ENCODE measurements at regions not wholly inside any gene's neighbourhood (a gene's known extent, or its start where the extent isn't known, plus 50 kb on each side); places are given as distances from the start of the nearest gene placed in this dataset.

DNA sequence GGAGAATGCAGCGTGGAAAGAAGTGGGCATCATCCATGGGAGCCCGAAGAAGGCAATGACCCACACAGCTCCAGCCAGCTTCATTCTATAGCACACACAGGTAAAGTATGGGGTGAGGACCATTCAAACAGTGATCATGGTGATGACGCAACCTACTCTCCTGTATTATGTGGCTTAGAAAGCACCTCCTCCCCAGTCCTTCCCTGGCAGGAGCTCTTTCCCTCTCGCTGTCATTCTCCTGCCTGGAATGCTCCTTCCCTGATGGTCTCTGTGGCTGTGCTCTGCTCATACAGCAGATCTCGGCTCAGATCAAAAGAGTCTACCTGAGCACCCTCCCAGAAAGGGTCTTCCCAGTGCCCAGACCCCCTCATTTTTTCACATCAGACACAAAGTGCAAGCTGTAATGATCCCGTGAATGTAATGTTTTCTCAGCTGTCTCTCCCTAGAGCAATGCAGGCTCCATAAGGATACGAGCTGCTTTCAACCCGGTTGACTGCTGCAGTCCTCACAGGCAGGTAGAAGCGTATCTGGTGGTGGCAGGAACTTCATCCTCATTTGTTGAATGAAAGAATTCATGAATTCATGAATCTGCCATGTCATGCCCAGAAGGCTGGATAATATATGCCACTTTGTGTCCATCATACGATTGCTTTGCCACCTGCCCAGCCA lies 248.8 kb downstream of the HS3ST3A1 start:
- ATAC-seq, result no peak
- H3K4me3 Mint-ChIP-seq, result no peak overlapping the region
- no peaks in the 10 kb centered on the region for H3K36me3 Mint-ChIP-seq
- no peak overlapping the region for H3K27ac Mint-ChIP-seq
- no peaks in the 10 kb centered on the region for H3K9me3 Mint-ChIP-seq
- H3K4me1 Mint-ChIP-seq, result no peaks in the 10 kb centered on the region
- DNase-seq (ENCODE audit: low spot score in 2 of 2), result no peak

- H3K27ac Mint-ChIP-seq, result no peak overlapping the region
Measured at GRCh38 chr17:13351046-13351445, 250.7 kb downstream of the HS3ST3A1 start.

GRCh38 chr17:13350466-13350865 lies 251.3 kb downstream of the HS3ST3A1 start:
- ATAC-seq, result no peak

More at GRCh38 chr17:13351046-13351445, 250.7 kb downstream of the HS3ST3A1 start:
- Mint-ChIP-seq H3K4me1 (no peaks in the 10 kb centered on the region), H3K9me3 (peaks cover 3% of the 10 kb centered on the region), H3K36me3 (no peaks in the 10 kb centered on the region), H3K4me3 (no peak overlapping the region)
- no peak for ATAC-seq
- DNase-seq (ENCODE audit: low spot score in 2 of 2), result no peak

DNA sequence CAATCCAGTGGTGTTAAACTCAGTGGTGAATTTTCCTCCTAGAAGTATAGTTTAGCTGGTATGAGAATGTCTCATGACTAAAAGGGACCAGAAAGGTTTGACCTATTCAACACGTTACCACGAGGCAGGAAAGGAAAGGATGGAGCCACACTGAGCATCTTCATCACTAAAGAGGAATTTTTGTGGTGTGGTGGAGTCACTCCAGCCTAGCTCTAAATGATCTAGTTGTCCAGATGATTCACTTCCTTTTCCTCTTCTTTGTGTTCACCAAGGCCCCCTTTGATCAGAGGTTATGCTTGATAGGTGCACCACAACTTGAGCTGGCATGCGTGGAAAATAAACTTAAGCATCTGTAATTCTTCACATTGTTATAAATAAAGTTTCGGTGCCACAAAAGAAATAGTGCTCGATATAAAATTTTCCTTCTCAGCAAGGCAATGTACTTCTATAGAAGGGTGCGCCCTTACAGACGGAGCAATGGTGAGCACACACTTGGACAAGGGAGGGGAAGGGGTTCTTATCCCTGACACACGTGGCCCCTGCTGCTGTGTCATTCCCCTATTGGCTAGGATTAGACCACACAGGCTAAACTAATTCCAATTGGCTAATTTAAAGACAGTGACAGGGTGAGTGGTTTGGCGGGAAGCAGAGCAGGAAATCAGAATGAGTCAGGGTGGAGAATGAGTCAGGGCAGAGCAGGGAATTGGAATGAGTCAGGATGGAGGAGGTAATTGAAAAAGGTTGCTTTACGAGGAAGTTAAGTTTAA lies 254.6 kb downstream of the HS3ST3A1 start:
- H3K27ac Mint-ChIP-seq, result no peak overlapping the region
- ATAC-seq, result peak; percentile 70
- H3K9me3 Mint-ChIP-seq, result peaks cover 3% of the 10 kb centered on the region
- H3K4me1 Mint-ChIP-seq, result no peaks in the 10 kb centered on the region
- DNase-seq (ENCODE audit: low spot score in 2 of 2), result no peak
- H3K4me3 Mint-ChIP-seq, result no peak overlapping the region
- no peaks in the 10 kb centered on the region for H3K36me3 Mint-ChIP-seq

More at GRCh38 chr17:13350466-13350865, 251.3 kb downstream of the HS3ST3A1 start:
- no peak overlapping the region for H3K27ac Mint-ChIP-seq
- peaks cover 3% of the 10 kb centered on the region for H3K9me3 Mint-ChIP-seq
- H3K4me1 Mint-ChIP-seq, result no peaks in the 10 kb centered on the region
- DNase-seq (ENCODE audit: low spot score in 2 of 2), result no peak
- H3K36me3 Mint-ChIP-seq, result no peaks in the 10 kb centered on the region
- H3K4me3 Mint-ChIP-seq, result no peak overlapping the region

- Mint-ChIP-seq H3K4me1 (no peaks in the 10 kb centered on the region), H3K9me3 (peaks cover 3% of the 10 kb centered on the region), H3K36me3 (no peaks in the 10 kb centered on the region), H3K4me3 (no peak overlapping the region), H3K27ac (no peak overlapping the region)
- no peak for DNase-seq (ENCODE audit: low spot score in 2 of 2)
- no peak for ATAC-seq
Measured at GRCh38 chr17:13346592-13346991, 255.1 kb downstream of the HS3ST3A1 start.

DNA sequence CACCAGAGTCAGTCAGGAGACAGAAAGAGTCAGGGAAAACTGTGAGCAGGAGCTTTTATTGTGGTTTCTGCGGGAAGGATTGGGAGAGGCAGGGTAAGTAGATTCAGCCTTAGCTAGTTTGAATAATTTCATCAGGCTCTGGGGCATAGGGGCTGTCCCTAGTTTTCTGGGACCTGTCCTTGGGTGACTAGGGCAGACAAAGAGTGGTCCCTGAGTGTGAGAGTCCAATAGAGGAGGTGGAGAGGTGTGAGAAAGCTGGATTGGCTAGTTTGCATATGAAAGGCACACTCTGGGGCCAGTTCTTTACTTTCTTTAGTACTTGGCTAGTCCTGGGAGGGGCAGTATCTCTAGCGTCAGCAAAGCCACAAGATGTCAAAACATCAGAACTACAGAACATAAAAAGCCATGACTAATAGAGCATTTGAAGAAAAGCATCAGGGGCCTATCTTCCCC lies 255.6 kb downstream of the HS3ST3A1 start:
- Mint-ChIP-seq H3K4me3 (no peak overlapping the region), H3K36me3 (no peaks in the 10 kb centered on the region), H3K4me1 (no peaks in the 10 kb centered on the region), H3K27ac (no peak overlapping the region), H3K9me3 (peaks cover 3% of the 10 kb centered on the region)
- DNase-seq (ENCODE audit: low spot score in 2 of 2), result no peak
- no peak for ATAC-seq

- DNase-seq (ENCODE audit: low spot score in 2 of 2), result no peak
- H3K9me3 Mint-ChIP-seq, result no peaks in the 10 kb centered on the region
Measured at GRCh38 chr17:13338421-13338820, 263.3 kb downstream of the HS3ST3A1 start.

DNA sequence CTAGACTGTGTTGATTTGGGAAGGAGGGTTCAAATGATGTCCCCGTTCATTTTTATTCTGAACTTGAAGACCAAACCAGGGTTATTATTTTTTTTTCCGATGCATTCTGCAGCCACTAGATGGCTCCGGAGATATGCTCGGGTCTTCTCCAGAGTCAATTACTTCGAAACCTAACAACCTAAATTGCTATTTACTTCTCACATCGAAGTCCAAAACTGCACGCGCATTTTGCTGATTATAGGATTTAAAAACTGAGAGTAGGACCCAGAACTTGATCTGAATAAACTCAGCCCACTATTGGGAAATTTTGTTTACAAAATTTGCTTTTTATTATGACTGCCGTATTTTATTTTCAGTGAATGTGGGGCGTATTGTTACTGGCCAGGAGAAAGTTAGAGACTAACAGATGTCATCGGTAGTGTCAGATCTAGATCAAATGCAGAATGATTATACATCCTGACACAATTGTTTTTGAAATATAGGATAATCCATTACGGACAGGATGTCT lies 263.8 kb downstream of the HS3ST3A1 start:
- DNase-seq (ENCODE audit: low spot score in 2 of 2) (no peak), ATAC-seq (no peak)
- Mint-ChIP-seq H3K4me3 (no peak overlapping the region), H3K9me3 (no peaks in the 10 kb centered on the region), H3K4me1 (no peaks in the 10 kb centered on the region), H3K36me3 (no peaks in the 10 kb centered on the region), H3K27ac (no peak overlapping the region)

More at GRCh38 chr17:13338421-13338820, 263.3 kb downstream of the HS3ST3A1 start:
- no peak overlapping the region for H3K4me3 Mint-ChIP-seq
- ATAC-seq, result no peak
- no peaks in the 10 kb centered on the region for H3K36me3 Mint-ChIP-seq
- no peaks in the 10 kb centered on the region for H3K4me1 Mint-ChIP-seq
- H3K27ac Mint-ChIP-seq, result no peak overlapping the region

DNA sequence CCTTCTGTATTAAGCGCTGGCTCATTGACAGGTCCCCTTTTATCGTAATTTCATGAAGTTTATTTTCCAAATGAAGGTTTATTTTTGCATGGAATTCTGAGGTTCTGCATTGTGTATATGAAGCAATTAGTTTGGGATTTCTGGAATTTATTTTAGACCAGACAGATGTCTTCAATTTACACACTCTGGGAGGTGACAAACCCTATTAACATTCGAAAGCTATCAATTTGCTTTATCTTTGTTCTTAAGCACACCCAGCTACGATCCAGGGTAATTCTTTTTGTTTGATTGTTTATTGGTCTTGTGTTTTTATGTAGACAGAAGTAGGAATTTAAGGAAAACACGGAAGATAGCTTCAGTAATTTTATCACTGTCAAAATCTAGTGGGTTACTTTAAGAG lies 264.6 kb downstream of the HS3ST3A1 start:
- no peak for ATAC-seq
- no peak for DNase-seq (ENCODE audit: low spot score in 2 of 2)
- no peaks in the 10 kb centered on the region for H3K36me3 Mint-ChIP-seq
- H3K9me3 Mint-ChIP-seq, result no peaks in the 10 kb centered on the region
- no peak overlapping the region for H3K27ac Mint-ChIP-seq
- no peak overlapping the region for H3K4me3 Mint-ChIP-seq
- no peaks in the 10 kb centered on the region for H3K4me1 Mint-ChIP-seq

DNA sequence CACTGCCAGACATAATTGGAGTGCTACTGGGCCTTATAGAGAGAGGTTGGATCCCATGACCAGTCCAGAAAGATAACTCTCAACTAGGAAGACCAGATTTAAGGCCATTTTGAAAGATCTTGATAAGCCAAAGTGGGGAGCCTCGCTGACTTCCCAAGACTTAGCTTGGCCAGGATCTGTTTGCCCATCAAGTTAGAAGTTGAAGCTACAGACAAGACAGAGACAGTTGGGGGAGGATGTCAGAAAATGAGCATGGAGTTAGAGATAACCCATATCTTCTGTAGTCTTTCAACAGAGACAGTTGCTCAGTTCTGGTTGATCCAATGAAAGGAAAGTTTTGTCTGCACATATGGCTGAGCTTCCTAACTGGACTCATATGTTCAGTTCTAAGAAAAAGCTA lies 267.4 kb downstream of the HS3ST3A1 start:
- DNase-seq (ENCODE audit: low spot score in 2 of 2) (no peak), ATAC-seq (no peak)
- Mint-ChIP-seq H3K9me3 (peaks cover 2% of the 10 kb centered on the region), H3K4me1 (no peaks in the 10 kb centered on the region), H3K36me3 (no peaks in the 10 kb centered on the region), H3K27ac (no peak overlapping the region), H3K4me3 (no peak overlapping the region)

DNA sequence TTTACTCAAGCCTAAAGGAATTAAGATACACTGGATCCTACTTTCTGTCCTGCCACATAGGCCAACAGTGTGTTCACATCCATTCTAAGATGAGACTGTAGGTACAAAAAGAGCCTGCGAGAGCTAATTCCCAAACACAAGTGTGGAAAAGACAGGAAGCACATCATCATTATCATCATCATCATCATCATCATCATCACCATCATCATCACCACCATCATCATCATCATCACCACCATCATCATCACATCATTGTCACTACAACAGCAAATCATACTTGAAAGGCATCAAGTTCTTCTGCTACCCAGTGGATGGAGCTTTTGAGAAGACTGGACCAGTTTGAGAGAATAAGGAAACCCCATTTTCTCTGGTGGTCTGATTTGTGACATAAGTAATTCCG lies 268.1 kb downstream of the HS3ST3A1 start:
- Mint-ChIP-seq H3K9me3 (peaks cover 2% of the 10 kb centered on the region), H3K4me3 (no peak overlapping the region), H3K36me3 (no peaks in the 10 kb centered on the region), H3K27ac (no peak overlapping the region), H3K4me1 (no peaks in the 10 kb centered on the region)
- ATAC-seq (no peak), DNase-seq (ENCODE audit: low spot score in 2 of 2) (no peak)

- Mint-ChIP-seq H3K4me1 (no peaks in the 10 kb centered on the region), H3K27ac (no peak overlapping the region), H3K4me3 (no peak overlapping the region), H3K36me3 (no peaks in the 10 kb centered on the region), H3K9me3 (peaks cover 2% of the 10 kb centered on the region)
- no peak for DNase-seq (ENCODE audit: low spot score in 2 of 2)
- ATAC-seq, result no peak
Measured at GRCh38 chr17:13332207-13332606, 269.5 kb downstream of the HS3ST3A1 start.

DNA sequence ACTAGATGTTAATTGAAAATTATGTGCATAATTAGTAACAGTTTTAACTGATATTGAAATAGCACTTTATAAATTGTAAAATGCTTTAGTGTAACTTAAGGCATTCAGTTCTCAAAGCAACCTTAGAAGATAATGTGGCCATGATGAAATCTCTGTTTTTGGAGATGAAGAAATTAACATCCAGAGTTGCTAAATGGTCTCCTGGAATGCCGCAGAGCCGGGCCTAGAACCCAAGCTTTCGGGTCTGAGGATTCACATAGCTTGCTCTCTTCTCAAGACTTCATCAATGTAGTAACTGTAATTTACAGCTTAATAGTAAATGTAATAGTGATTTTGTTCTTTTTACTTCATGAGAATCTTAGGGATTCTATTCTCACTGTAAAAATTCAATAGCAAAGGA lies 272.3 kb downstream of the HS3ST3A1 start:
- Mint-ChIP-seq H3K4me3 (no peak overlapping the region), H3K4me1 (no peaks in the 10 kb centered on the region), H3K36me3 (no peaks in the 10 kb centered on the region), H3K27ac (no peak overlapping the region), H3K9me3 (peaks cover 2% of the 10 kb centered on the region)
- no peak for DNase-seq (ENCODE audit: low spot score in 2 of 2)
- ATAC-seq, result no peak

DNA sequence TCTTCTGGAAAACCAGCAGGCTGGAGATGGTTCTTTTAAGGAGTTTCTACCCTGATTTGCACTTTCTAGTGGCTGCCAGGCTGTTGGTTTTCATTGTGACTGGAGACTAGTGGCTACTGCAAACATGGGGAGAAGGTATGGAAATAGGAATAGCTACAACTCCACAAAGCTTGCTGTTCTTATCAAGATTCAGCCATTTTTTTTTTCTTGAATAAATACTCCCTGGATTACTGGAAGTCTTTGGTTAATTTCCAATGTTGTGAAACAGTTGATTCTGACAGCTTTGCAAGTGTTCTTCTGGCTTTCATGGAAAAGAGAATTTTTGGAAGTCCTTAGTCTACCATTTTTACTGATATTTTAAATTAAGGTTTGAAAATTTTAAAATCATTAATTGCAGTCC lies 277.7 kb downstream of the HS3ST3A1 start:
- no peak for ATAC-seq
- no peak overlapping the region for H3K4me3 Mint-ChIP-seq

GRCh38 chr17:13321951-13322701 lies 279.6 kb downstream of the HS3ST3A1 start:
- no peaks in the 10 kb centered on the region for H3K9me3 Mint-ChIP-seq
- DNase-seq (ENCODE audit: low spot score in 2 of 2) (no peak), ATAC-seq (no peak)
- no peaks in the 10 kb centered on the region for H3K4me1 Mint-ChIP-seq
- no peak overlapping the region for H3K27ac Mint-ChIP-seq
- H3K4me3 Mint-ChIP-seq, result no peak overlapping the region
- H3K36me3 Mint-ChIP-seq, result no peaks in the 10 kb centered on the region

More for the DNA sequence above, 277.7 kb downstream of the HS3ST3A1 start:
- no peaks in the 10 kb centered on the region for H3K4me1 Mint-ChIP-seq
- no peaks in the 10 kb centered on the region for H3K9me3 Mint-ChIP-seq
- H3K27ac Mint-ChIP-seq, result no peak overlapping the region
- DNase-seq (ENCODE audit: low spot score in 2 of 2), result no peak
- H3K36me3 Mint-ChIP-seq, result no peaks in the 10 kb centered on the region

Data from stimulated activated effector memory CD8-positive, alpha-beta T cell treated with anti-CD3 and anti-CD28 coated beads, Interleukin-12 subunit alpha, Interleukin-12 subunit beta, amount 100 ng/mL, for 72 hours (primary cell).